ENCODE measurements at regions not wholly inside any gene's neighbourhood (a gene's known extent, or its start where the extent isn't known, plus 50 kb on each side); places are given as distances from the start of the nearest gene placed in this dataset.

- Histone ChIP-seq H2BK12ac (ENCODE audit: low read length) (peak overlapping the region; percentile 77), H2BK120ac (ENCODE audit: insufficient read depth, low read length, poor library complexity) (peak overlapping the region; percentile 99), H3K9me3 (ENCODE audit: insufficient read depth, low read depth, low read length) (peaks cover 1% of the 10 kb centered on the region), H3K4me1 (ENCODE audit: control insufficient read depth in 1 of 2, insufficient read depth in 2 of 2, low read length in 2 of 2) (peaks cover 21 to 37% of the 10 kb centered on the region in 2 experiments), H4K12ac (ENCODE audit: low read depth, low read length) (peak overlapping the region; percentile 73), H2AFZ (ENCODE audit: insufficient read depth, low read length, poor library complexity) (peak overlapping the region; percentile 32), H3K23ac (ENCODE audit: low read length) (no peak overlapping the region), H3K79me1 (ENCODE audit: low read length) (peaks cover 36% of the 10 kb centered on the region), H2BK5ac (ENCODE audit: low read depth, low read length, poor library complexity) (peak overlapping the region; percentile 82), H3K4me2 (ENCODE audit: low read length) (peak overlapping the region; percentile 34), H3K9ac (ENCODE audit: low read length) (no peak overlapping the region), H4K8ac (ENCODE audit: low read depth, low read length) (peak overlapping the region; percentile 72), H4K91ac (ENCODE audit: low read depth, low read length) (peak overlapping the region; percentile 98), H3K18ac (ENCODE audit: low read length) (peak overlapping the region; percentile 89), H3K4me3 (ENCODE audit: low read depth, low read length) (no peak overlapping the region), H2AK5ac (ENCODE audit: low read length) (peak overlapping the region; percentile 59), H3K14ac (ENCODE audit: low read length) (peak overlapping the region; percentile 90), H3K36me3 (ENCODE audit: control insufficient read depth in 1 of 2, insufficient read depth in 2 of 2, low read length in 2 of 2) (peaks cover 0 to 2% of the 10 kb centered on the region in 2 experiments), H3K4ac (ENCODE audit: low read depth, low read length) (peak overlapping the region; percentile 93), H3K27me3 (ENCODE audit: insufficient read depth, low read length) (no peaks in the 10 kb centered on the region), H3K27ac (ENCODE audit: low read depth, low read length) (peak overlapping the region; percentile 96), H3K79me2 (ENCODE audit: control insufficient read depth, insufficient read depth, low read length, poor library complexity) (peaks cover 6% of the 10 kb centered on the region)
- no CpG with 5 or more reads among the region's 11 CpGs for WGBS (ENCODE audit: extremely low coverage, insufficient coverage, insufficient read length)
- DNase-seq = no peak
Measured at GRCh38 chr2:41947701-41948396, 100.0 kb upstream of the PKDCC start.

- H3K4ac ChIP-seq (ENCODE audit: low read depth, low read length) = peak overlapping the region; percentile 93
- peaks cover 1% of the 10 kb centered on the region for H3K9me3 ChIP-seq (ENCODE audit: insufficient read depth, low read depth, low read length)
- H2BK12ac ChIP-seq (ENCODE audit: low read length) = peak overlapping the region; percentile 77
- peaks cover 38% of the 10 kb centered on the region for H3K79me1 ChIP-seq (ENCODE audit: low read length)
- H3K27ac ChIP-seq (ENCODE audit: low read depth, low read length) = peak overlapping the region; percentile 96
- no peak overlapping the region for H3K9ac ChIP-seq (ENCODE audit: low read length)
- peak overlapping the region; percentile 59 for H2AK5ac ChIP-seq (ENCODE audit: low read length)
- H3K27me3 ChIP-seq (ENCODE audit: insufficient read depth, low read length) = no peaks in the 10 kb centered on the region
- H3K23ac ChIP-seq (ENCODE audit: low read length) = no peak overlapping the region
- no peak for DNase-seq
- no CpG with 5 or more reads among the region's 3 CpGs for WGBS (ENCODE audit: extremely low coverage, insufficient coverage, insufficient read length)
- peak overlapping the region; percentile 32 for H2AFZ ChIP-seq (ENCODE audit: insufficient read depth, low read length, poor library complexity)
- H4K91ac ChIP-seq (ENCODE audit: low read depth, low read length) = peak overlapping the region; percentile 98
- H3K36me3 ChIP-seq (ENCODE audit: control insufficient read depth in 1 of 2, insufficient read depth in 2 of 2, low read length in 2 of 2) = peaks cover 0 to 2% of the 10 kb centered on the region in 2 experiments
- H3K18ac ChIP-seq (ENCODE audit: low read length) = peak overlapping the region; percentile 89
- no peak overlapping the region for H3K4me3 ChIP-seq (ENCODE audit: low read depth, low read length)
- H2BK120ac ChIP-seq (ENCODE audit: insufficient read depth, low read length, poor library complexity) = peak overlapping the region; percentile 99
- H4K8ac ChIP-seq (ENCODE audit: low read depth, low read length) = peak overlapping the region; percentile 72
- peak overlapping the region; percentile 34 for H3K4me2 ChIP-seq (ENCODE audit: low read length)
- peak overlapping the region; percentile 90 for H3K14ac ChIP-seq (ENCODE audit: low read length)
- H3K79me2 ChIP-seq (ENCODE audit: control insufficient read depth, insufficient read depth, low read length, poor library complexity) = peaks cover 6% of the 10 kb centered on the region
- peaks cover 25 to 41% of the 10 kb centered on the region in 2 experiments for H3K4me1 ChIP-seq (ENCODE audit: control insufficient read depth in 1 of 2, insufficient read depth in 2 of 2, low read length in 2 of 2)
- H2BK5ac ChIP-seq (ENCODE audit: low read depth, low read length, poor library complexity) = peak overlapping the region; percentile 90
- H4K12ac ChIP-seq (ENCODE audit: low read depth, low read length) = peak overlapping the region; percentile 73
Measured at GRCh38 chr2:41948397-41948763, 99.4 kb upstream of the PKDCC start.

- peak overlapping the region; percentile 89 for H2BK12ac ChIP-seq (ENCODE audit: low read length)
Measured at GRCh38 chr2:41949091-41949882, 98.5 kb upstream of the PKDCC start.

GRCh38 chr2:41949883-41950665 lies 97.7 kb upstream of the PKDCC start:
- no CpG with 5 or more reads among the region's 4 CpGs for WGBS (ENCODE audit: extremely low coverage, insufficient coverage, insufficient read length)
- Histone ChIP-seq H3K4ac (ENCODE audit: low read depth, low read length) (peak overlapping the region; percentile 38), H2AFZ (ENCODE audit: insufficient read depth, low read length, poor library complexity) (peak overlapping the region; percentile 17), H3K4me2 (ENCODE audit: low read length) (peak overlapping the region; percentile 34), H4K12ac (ENCODE audit: low read depth, low read length) (peak overlapping the region; percentile 52), H3K9ac (ENCODE audit: low read length) (no peak overlapping the region), H3K4me3 (ENCODE audit: low read depth, low read length) (no peak overlapping the region), H3K79me2 (ENCODE audit: control insufficient read depth, insufficient read depth, low read length, poor library complexity) (peaks cover 6% of the 10 kb centered on the region), H3K79me1 (ENCODE audit: low read length) (peaks cover 40% of the 10 kb centered on the region), H3K23ac (ENCODE audit: low read length) (no peak overlapping the region), H2BK120ac (ENCODE audit: insufficient read depth, low read length, poor library complexity) (peak overlapping the region; percentile 97), H3K27ac (ENCODE audit: low read depth, low read length) (peak overlapping the region; percentile 96), H4K91ac (ENCODE audit: low read depth, low read length) (peak overlapping the region; percentile 94), H2BK5ac (ENCODE audit: low read depth, low read length, poor library complexity) (peak overlapping the region; percentile 98), H3K18ac (ENCODE audit: low read length) (peak overlapping the region; percentile 80), H3K9me3 (ENCODE audit: insufficient read depth, low read depth, low read length) (peaks cover 1% of the 10 kb centered on the region), H2BK12ac (ENCODE audit: low read length) (peak overlapping the region; percentile 85), H4K8ac (ENCODE audit: low read depth, low read length) (peak overlapping the region; percentile 82), H2AK5ac (ENCODE audit: low read length) (peak overlapping the region; percentile 45), H3K27me3 (ENCODE audit: insufficient read depth, low read length) (no peaks in the 10 kb centered on the region), H3K4me1 (ENCODE audit: control insufficient read depth in 1 of 2, insufficient read depth in 2 of 2, low read length in 2 of 2) (peaks cover 26 to 47% of the 10 kb centered on the region in 2 experiments), H3K14ac (ENCODE audit: low read length) (peak overlapping the region; percentile 90), H3K36me3 (ENCODE audit: control insufficient read depth in 1 of 2, insufficient read depth in 2 of 2, low read length in 2 of 2) (peaks cover 0 to 2% of the 10 kb centered on the region in 2 experiments)
- no peak for DNase-seq

More at GRCh38 chr2:41949091-41949882, 98.5 kb upstream of the PKDCC start:
- no peak for DNase-seq
- WGBS (ENCODE audit: extremely low coverage, insufficient coverage, insufficient read length) = no CpG with 5 or more reads among the region's 7 CpGs
- peaks cover 40% of the 10 kb centered on the region for H3K79me1 ChIP-seq (ENCODE audit: low read length)
- peak overlapping the region; percentile 55 for H3K4ac ChIP-seq (ENCODE audit: low read depth, low read length)
- H3K4me3 ChIP-seq (ENCODE audit: low read depth, low read length) = no peak overlapping the region
- peak overlapping the region; percentile 82 for H3K18ac ChIP-seq (ENCODE audit: low read length)
- H3K9me3 ChIP-seq (ENCODE audit: insufficient read depth, low read depth, low read length) = peaks cover 1% of the 10 kb centered on the region
- H3K79me2 ChIP-seq (ENCODE audit: control insufficient read depth, insufficient read depth, low read length, poor library complexity) = peaks cover 6% of the 10 kb centered on the region
- H3K27ac ChIP-seq (ENCODE audit: low read depth, low read length) = peak overlapping the region; percentile 96
- peaks cover 26 to 45% of the 10 kb centered on the region in 2 experiments for H3K4me1 ChIP-seq (ENCODE audit: control insufficient read depth in 1 of 2, insufficient read depth in 2 of 2, low read length in 2 of 2)
- peak overlapping the region; percentile 72 for H2AK5ac ChIP-seq (ENCODE audit: low read length)
- peak overlapping the region; percentile 17 for H2AFZ ChIP-seq (ENCODE audit: insufficient read depth, low read length, poor library complexity)
- H2BK5ac ChIP-seq (ENCODE audit: low read depth, low read length, poor library complexity) = peak overlapping the region; percentile 98
- peak overlapping the region; percentile 98 for H4K91ac ChIP-seq (ENCODE audit: low read depth, low read length)
- no peak overlapping the region for H3K9ac ChIP-seq (ENCODE audit: low read length)
- H3K14ac ChIP-seq (ENCODE audit: low read length) = peak overlapping the region; percentile 90
- H3K23ac ChIP-seq (ENCODE audit: low read length) = no peak overlapping the region
- H3K27me3 ChIP-seq (ENCODE audit: insufficient read depth, low read length) = no peaks in the 10 kb centered on the region
- peak overlapping the region; percentile 34 for H3K4me2 ChIP-seq (ENCODE audit: low read length)
- peak overlapping the region; percentile 97 for H2BK120ac ChIP-seq (ENCODE audit: insufficient read depth, low read length, poor library complexity)
- H3K36me3 ChIP-seq (ENCODE audit: control insufficient read depth in 1 of 2, insufficient read depth in 2 of 2, low read length in 2 of 2) = peaks cover 0 to 2% of the 10 kb centered on the region in 2 experiments
- peak overlapping the region; percentile 82 for H4K8ac ChIP-seq (ENCODE audit: low read depth, low read length)
- peak overlapping the region; percentile 52 for H4K12ac ChIP-seq (ENCODE audit: low read depth, low read length)

All from trophoblast cell (in vitro differentiated cells and primary cell).